Endothelial cell of umbilical vein (primary cell): ENCODE measurements at regions not wholly inside any gene's neighbourhood (a gene's known extent, or its start where the extent isn't known, plus 50 kb on each side); places are given as distances from the start of the nearest gene placed in this dataset.

Source experiments
- CTCF ChIP-seq, 2 donors: IDR thresholded peaks; 1 replicate in 1 of 2; 2 replicates in 1 of 2; pipeline ENCODE4 v1.5.1; 2011; ENCODE audit warnings: low read length in 2 of 2, mild to moderate bottlenecking in 2 of 2, moderate library complexity in 2 of 2, control low read depth in 1 of 2, inconsistent platforms in 1 of 2, low read depth in 1 of 2; ENCODE audit not compliant: insufficient read depth in 1 of 2; ENCODE audit errors: extremely low read depth in 1 of 2
- EZH2 ChIP-seq: IDR thresholded peaks from 2 replicates; pipeline ENCODE4 v1.6.1; 2012; ENCODE audit warnings: borderline replicate concordance, low read depth, mild to moderate bottlenecking, moderate library complexity, low read length, inconsistent platforms; ENCODE audit not compliant: severe bottlenecking
- MAX ChIP-seq: IDR thresholded peaks from 2 replicates; pipeline ENCODE4 v1.6.1; 2011; ENCODE audit not compliant: insufficient read depth, insufficient read length
- POLR2A ChIP-seq: IDR thresholded peaks from 2 replicates; pipeline ENCODE4 v1.6.1; 2012; ENCODE audit warnings: low read depth, mild to moderate bottlenecking, control low read depth, low read length
- POLR2AphosphoS5 ChIP-seq: IDR thresholded peaks from 2 replicates; pipeline ENCODE4 v1.6.1; 2012; ENCODE audit warnings: low read depth, mild to moderate bottlenecking, control low read depth, low read length, moderate library complexity; ENCODE audit not compliant: insufficient read depth

- TF ChIP-seq MAX: no peak
- TF ChIP-seq CTCF (IDR thresholded peaks at IDR 0.05; ENCODE audit: extremely low read depth in 1 of 2, insufficient read depth in 1 of 2, low read depth in 1 of 2, low read length in 2 of 2): no peak
- no peak for TF ChIP-seq POLR2A
- no peak for TF ChIP-seq EZH2
- no peak for TF ChIP-seq POLR2AphosphoS5
Measured at GRCh38 chr1:118751166-118751565, 237.0 kb downstream of the TBX15 start.
